RPMI7951 (cell line): ENCODE measurements at regions not wholly inside any gene's neighbourhood (a gene's known extent, or its start where the extent isn't known, plus 50 kb on each side); places are given as distances from the start of the nearest gene placed in this dataset.
"Not testable (repeated sequence)": the region's sequence is repeated elsewhere in the genome, so short reads cannot be mapped to it uniquely, and the experiment has no call there.

ENCODE experiments used
- DNase-seq: peaks from one replicate; pipeline ENCODE4 v3.0.0-alpha.2; 2012; ENCODE audit warnings: low read depth

DNA sequence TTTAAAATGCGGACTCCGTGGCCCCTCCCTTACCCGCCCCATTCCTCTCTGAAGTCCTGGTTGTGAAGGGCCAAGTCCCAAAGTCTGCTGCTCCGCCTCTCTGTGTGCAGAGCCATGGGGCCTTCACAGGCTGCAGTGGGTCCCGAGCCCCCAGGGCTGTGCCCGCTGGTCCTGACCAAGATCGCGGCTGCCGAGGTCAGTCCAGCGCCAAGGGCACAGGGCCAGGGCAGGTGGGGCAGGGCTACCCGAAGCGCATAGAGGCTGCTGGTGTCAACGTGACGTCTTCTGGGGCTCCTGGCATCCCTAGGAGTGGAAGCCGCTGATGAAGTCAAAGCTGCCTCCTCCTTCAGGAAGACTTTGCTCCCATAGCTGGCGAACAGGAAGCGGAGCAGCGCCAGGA lies 858.8 kb downstream of the TUBA3C start:
- not testable (repeated sequence) for DNase-seq

DNA sequence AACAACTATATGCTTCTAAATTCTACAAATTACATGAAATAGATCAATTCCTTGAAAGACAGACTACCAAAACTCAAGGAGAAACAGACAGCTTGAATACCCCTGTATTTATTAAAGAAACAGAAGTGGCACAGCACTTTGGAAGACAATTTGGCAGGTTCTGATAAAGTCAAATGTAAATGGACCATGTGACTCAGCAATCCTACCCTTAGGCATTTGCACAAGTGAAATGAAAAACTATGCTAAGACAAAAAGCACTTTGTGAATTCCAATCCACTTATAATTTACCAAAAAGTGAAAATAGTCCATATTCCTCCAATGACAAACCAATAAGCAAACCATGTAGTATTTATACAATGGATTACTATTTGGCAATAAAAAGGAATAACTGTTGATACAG lies 862.0 kb downstream of the TUBA3C start:
- not testable (repeated sequence) for DNase-seq

DNA sequence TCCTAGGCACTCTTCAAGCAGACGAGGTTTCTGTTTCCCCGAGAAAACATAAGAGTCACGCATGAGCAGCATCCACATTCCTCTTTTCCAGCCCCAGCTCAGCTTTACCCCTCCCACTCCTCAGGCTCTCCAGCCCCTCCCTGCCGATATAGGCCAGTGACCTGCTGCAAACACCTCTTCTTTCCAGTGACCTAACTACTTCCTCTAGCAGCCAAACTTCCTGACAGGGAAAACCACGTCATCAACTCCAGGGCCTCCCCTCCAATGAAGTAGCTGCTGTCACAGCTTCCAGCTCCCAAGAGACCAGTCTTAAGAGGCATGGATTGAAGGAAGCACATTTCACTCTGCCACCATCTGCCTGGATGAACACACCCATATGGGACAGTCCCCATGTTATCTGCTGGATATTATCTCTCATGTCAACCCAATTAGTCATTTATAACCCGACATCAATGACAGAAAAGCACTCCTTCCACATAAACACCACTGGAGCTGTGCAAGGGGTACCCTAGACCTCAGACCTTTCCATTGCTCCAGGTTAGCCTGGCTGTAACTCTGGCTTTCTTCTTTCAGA lies 878.3 kb downstream of the TUBA3C start:
- not testable (repeated sequence) for DNase-seq

- DNase-seq, result not testable (repeated sequence)
Observed at GRCh38 chr13:18300968-18301367, 880.7 kb downstream of the TUBA3C start.

DNA sequence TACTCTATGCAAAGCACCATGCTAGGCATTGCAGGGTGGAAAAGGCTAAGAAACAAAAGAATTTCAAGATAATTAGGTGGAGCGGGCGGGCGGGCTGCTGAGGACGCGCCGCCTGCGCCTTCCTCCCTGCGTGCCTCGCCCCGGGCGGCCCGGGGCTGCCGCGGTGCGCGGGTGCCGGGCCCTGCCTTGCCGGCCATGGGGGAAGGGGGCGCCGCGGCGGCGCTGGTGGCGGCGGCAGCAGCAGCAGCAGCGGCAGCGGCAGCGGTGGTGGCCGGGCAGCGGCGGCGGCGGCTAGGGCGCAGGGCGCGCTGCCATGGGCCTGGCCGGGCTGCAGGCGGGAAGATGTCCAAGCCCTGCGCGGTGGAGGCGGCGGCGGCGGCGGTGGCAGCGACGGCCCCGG lies 884.3 kb downstream of the TUBA3C start:
- DNase-seq, result not testable (repeated sequence)

DNA sequence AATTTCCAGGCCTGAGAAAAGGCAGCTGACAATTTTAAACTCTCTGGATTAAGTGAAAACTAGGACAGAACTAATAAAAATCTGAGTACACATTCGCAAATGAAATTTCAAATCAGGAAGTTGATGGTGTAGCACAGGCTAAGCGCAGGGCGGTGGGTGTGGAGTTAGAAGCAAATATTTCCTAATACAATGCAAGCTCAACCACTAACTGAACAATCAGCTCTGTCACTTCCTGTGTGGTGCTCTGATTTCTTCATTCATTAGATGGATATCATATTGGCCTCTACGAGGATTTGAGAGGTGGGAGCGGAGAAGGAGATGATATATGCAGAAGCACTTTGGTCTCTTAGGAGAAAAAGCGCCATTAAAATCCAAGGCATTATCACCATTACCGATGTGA lies 885.0 kb downstream of the TUBA3C start:
- DNase-seq, result not testable (repeated sequence)

- not testable (repeated sequence) for DNase-seq
Observed at GRCh38 chr13:18294311-18294710, 887.3 kb downstream of the TUBA3C start.

- not testable (repeated sequence) for DNase-seq
Observed at GRCh38 chr13:18286848-18287247, 894.8 kb downstream of the TUBA3C start.

DNA sequence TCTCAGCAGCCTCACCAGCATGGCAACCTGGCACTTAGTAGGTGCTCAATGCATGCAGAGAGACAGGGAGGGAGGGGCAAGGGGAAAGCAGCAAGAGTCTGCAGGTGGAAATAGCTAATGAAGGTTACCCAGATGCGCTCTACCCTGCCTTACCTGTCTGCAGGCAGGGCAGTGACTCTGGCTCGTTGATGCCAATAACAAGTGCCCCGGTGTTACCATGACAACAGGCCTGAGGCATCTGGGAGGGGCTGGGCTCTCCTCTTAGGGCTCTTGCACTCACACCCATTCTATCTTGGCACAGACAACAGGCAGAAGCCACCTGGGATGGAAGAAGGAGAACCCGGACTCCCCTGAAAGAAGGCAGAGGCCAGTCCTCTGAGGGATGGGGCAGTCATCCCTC lies 896.0 kb downstream of the TUBA3C start:
- DNase-seq, result not testable (repeated sequence)

GRCh38 chr13:18284040-18284439 lies 897.6 kb downstream of the TUBA3C start:
- not testable (repeated sequence) for DNase-seq

DNA sequence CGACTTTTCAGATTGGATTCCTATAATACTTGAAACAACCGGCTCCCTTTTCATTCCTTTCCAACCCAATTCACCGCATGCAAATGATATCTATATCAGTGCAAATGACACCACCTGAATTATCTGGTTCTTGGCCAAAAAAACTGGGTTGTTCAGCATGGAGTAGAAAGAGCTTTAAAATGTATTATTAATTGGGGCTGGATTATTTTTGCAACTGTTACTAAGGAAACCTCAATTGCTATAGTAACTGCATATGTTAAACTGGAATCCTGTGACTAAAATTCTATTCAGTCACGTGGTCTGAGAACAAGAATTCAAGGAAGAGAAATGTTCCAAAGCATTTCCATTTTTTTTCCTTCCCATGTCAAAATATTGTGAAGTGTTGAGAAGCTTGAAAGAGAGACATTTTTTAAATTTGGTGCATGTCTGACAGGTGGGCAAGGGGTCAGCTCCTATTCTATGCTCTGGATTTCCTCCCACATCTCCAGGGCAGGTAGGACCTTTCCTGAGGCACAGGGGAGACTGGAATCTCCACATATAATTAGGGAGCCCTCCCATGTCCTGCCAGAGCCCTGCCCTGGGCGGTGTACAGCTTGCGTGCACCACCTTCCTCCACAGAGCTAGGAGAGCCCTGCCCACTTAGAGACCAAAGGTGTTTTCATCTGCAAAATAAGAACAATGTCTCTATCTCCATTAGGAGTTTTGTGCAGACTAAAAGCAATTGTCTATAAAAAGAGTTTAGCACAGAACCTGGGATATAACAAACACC lies 899.6 kb downstream of the TUBA3C start:
- peak; percentile 34 for DNase-seq

DNA sequence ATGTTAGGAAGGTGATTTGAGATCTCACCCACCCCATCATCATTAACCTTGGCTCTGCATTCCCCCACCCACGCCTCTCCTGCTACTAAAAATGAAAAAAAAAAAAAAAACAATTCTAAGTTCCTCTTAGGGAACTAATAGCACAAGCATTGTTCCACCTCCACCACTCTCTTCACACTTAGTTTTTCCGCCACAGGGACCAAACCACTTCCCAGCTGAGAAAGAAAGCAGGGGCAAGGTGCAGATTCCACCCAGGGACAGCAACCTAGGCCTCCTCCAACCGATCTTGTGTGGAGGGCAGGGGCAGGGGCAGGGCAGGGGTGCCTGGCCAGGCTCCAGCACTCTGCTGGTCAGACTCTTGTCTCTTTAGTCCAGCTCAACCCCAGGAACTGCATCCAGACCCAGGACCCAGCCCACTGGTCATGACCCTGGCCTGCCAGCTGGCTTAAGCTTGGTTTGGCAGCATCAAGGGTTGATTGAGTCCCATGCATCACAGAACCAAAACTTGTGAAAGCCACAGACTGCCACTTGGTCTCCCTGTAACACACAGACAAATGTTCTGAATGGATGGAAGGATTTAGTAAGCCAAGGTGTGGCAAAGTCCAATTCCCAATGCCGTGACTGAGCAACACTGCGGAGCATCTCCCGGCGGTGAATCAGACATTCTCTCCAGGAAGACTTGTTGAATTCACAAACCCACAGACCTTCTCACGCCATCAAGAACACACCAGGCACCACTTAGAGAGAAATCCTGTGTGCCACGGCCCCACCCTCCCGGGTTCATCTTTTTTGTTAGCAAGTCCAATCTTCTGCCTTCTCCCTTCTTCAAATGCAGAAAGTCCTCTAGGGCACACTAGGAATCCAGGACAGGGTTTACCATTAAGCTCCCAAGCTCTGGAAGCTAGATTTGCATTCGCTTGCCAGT lies 900.5 kb downstream of the TUBA3C start:
- peak; percentile 95 for DNase-seq

GRCh38 chr13:18279971-18280370 lies 901.7 kb downstream of the TUBA3C start:
- peak; percentile 83 for DNase-seq

GRCh38 chr13:18277372-18277771 lies 904.3 kb downstream of the TUBA3C start:
- not testable (repeated sequence) for DNase-seq

GRCh38 chr13:18276280-18276679 lies 905.3 kb downstream of the TUBA3C start:
- peak; percentile 60 for DNase-seq

DNA sequence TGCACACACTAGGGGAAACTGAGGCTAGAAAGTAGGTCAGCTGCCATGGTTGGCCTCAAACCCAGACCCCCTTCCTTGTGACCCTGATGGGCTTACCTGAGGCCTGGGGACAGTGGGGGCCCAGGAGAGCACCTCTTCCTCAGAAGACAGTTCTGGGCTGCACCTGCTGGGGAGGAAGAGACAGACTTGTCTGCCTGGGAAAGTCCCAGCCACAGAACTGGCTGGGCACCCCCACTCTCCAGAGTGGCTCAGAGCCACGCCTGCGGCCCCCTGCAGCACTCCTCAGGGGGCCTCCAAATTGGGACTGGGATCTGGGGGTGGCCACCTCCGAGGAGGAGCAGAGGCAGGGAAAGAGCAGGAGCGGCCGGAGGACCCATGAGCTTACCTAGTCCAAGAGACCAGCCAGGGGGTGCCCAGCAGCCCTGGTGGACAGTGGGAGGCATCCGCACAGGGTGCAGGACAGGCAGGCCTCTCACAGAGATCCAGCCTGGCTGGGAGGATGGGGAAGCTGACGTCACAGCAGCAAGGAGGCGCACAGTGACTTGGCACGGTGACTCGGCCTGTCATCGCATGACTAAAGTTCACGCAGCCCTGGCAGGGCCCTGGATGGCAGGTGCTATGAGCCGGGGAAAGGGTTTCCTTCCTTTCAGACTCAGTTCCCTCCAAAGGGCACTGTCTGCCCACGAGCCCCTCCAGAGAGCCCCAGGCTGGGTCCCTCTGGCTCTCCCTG lies 907.7 kb downstream of the TUBA3C start:
- DNase-seq, result peak; percentile 20

- DNase-seq, result not testable (repeated sequence)
Observed at GRCh38 chr13:18258801-18259419, 922.7 kb downstream of the TUBA3C start.

DNA sequence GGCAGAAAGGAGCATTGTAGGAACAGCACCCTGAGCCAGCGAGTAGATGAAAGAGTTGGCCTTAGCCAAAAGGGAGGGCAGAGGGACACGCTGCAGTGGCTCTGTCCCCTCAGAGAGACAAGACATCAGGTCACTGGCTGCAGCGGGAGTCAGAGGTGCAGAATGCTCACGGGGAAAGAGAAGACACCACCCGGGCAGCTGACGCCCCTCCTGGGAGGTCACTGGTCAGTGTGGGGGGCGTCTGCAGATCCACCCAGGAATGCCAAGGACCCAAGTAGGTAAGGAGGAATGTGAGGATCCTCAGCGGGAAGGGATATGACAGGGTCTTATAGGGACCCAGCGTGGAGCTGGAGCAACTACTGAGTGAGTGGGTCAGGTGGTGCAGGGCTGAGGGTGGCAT lies 923.9 kb downstream of the TUBA3C start:
- DNase-seq, result not testable (repeated sequence)

GRCh38 chr13:18252848-18253247 lies 928.8 kb downstream of the TUBA3C start:
- peak; percentile 48 for DNase-seq

DNA sequence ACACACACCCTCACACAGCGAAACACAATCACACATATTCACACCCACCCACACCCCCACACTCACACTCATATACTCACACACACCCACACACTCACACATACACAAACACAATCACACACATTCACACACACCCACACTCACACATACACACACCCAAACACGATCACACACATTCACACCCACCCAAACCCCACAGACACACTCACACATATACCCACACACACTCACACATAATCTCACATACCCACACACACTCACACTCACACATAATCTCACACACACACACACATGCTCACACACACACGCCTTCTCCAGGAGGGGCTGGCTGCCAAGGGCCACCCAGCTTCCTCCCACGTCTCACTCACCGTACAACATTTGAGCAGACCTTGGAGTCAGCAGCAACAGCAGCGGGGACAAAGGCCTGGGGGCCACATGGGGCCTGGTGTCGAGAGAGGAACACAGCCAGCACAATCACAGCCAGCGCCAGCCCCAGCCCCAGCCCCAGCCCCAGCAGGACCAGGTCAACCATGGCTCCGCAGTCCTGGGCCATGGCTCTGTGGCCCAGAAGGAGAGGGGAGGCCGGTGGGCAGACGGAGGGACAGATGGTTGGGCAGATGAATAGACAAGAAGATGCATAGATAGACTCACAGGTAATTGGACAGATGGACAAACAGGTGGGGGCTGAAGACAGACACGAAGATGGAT lies 932.9 kb downstream of the TUBA3C start:
- DNase-seq, result not testable (repeated sequence)
